Stimulated activated CD8-positive, alpha-beta memory T cell treated with anti-CD3 and anti-CD28 coated beads, Interleukin-12 subunit alpha, Interleukin-12 subunit beta, amount 100 ng/mL, for 24 hours (primary cell): ENCODE measurements at regions not wholly inside any gene's neighbourhood (a gene's known extent, or its start where the extent isn't known, plus 50 kb on each side); places are given as distances from the start of the nearest gene placed in this dataset.

Experiments
- DNase-seq: peaks from one replicate; pipeline ENCODE4 v3.0.0-alpha.2; 2020; ENCODE audit errors: extremely low read depth

DNA sequence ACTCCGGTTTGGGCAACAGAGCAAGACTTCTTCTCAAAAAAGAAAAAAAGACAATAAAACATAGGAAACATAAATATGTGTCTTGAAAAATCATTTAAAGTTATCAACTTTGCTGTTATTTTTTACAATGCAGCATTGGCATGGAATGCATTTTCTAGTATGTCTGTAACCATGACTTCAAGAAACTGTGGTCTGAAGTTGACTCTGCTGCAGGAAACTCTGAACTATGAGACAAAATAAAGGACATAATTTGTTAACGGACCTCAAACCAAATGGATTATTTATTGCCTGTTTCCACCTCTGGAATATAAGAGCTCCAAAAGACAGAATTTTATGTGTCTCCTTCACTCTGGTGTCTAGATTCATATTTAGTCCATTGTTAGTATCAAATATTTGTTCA lies 79.1 kb downstream of the TRIB2 start:
- DNase-seq = no peak

DNA sequence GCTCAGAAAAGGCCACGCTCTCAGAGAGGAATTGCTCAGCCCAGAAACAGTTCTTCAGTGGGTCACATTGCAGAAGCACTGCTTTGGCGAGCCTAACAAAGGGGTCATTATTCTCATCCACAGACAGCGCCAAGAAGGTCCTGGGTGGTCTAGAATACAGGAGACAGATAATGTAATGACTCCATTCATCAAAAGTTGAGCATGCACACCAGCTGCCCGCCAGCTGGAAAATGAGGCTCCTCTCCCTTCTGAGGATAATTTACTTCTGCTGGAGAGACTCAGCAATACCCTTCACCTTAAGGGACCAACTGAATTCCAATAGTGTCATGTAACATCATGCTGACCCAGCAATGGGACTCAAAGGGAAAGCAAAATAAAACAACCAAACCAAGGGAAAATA lies 79.9 kb downstream of the TRIB2 start:
- DNase-seq = no peak

DNA sequence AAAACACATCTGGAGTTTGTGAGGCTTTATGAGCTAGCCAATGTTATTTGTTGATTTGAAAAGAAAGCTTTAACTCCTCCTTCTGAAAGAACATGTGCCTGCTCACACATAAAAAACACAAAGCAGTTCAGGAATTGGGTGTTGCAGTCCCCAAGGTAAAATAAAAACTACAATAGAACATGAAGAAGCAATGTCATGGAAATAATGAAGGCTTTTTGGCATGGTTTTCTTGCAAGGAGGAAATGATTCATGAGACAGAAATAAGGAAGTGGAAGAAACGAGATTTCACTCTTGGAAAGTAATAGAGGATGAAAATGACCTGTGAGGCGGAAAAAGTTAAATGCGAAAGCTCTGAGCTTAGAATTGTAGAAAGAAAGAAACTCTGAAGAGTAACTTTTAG lies 81.1 kb downstream of the TRIB2 start:
- no peak for DNase-seq

DNA sequence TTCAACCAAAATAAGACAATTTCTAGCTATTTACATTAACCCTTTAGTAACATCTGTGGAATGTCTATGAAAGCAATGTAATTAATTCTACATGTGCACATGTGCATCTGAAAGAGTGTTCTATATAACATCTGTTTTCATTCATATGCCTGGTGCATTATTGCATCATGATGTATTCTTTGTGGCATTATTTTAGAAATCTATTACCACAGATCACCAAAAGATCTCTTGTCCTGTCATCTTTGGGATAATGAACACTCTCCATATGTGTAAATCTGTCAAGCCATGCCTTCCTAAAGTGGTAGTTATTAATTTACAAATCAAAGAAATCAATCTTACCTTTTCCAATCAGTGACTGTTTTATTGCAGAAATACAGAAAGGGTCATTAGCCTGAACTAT lies 86.9 kb downstream of the TRIB2 start:
- DNase-seq = no peak

DNA sequence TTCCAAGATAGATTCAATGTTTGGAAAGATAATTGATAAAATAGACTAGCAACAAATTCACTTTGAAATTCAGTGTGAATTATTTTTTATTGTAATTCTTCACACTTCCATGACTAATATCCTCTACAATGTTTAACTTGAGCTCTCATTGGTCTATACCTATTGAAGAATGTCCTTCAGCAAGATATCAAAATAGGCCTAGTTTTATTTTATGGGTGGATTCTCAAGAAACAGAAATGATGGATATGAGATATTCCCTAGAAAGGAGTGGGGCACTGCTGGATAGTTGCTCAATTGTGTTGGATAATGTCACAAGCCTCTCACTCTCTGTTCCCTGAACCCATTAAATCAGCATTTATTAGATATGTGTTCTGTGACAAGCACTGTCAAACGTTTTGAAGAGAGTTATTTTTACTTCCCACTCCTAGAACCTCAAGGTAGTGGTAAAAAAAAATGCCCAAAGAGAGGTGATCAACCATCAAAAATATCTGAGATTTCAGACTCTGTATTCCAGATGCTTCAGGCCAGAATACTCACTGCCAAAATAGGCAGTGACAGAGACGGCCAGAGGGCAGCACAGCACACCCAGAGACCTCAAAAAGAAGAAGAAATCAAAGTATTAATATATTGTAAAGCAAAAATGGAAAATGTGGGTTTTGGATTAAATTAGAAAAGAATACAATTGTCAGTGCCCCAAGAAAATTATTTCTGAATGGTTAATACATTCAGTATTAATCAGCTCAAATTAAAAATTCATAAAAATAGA lies 87.5 kb downstream of the TRIB2 start:
- DNase-seq = no peak

DNA sequence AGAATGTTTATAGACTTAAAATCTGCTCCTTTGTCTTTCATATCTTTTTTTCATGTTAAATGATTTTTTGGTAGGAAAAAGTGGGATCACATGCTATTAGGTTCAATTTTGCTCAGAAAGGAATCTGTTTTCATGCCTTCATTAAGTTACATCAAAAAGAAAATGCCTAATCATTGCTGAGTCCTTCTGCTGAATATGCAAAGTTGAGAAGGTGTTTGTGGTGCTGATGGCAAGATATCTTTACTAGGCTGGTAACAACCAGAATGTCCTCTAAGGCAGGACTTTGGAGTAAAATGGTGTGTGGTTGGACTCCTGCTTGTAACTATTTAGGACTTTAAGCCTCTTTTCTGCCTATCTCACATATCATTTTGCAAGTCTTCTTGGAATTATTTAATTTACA lies 88.3 kb downstream of the TRIB2 start:
- no peak for DNase-seq

DNA sequence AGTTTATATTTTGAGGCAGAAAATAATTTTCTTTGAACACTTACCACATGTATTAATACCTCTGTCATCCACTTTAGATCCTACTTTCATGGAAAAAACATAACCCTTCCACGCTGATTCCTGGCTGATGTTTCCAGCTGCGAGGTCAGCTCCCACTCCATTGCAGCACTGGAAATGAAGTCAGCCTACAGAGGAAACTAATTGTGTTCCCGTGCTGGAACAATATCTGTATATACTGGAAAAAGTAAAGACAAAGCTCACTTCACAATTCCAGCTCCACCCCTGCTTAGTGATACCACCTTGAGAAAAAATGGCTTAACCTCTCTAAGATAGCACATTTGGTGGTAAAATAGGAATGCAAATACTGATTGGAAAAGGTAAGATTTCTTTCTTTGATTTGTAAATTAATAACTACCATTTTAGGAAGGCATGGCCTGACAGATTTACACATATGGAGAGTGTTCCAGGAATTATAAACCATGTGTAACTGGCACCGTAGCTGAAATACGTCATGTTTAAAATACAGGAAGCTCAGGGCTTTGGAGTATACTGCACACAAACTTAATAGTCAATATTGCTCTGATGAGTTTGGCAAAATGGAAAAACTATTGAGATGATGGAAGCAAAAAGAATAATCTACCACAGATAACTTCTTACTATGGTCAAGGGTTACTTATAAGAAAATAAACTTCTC lies 90.0 kb downstream of the TRIB2 start:
- no peak for DNase-seq

DNA sequence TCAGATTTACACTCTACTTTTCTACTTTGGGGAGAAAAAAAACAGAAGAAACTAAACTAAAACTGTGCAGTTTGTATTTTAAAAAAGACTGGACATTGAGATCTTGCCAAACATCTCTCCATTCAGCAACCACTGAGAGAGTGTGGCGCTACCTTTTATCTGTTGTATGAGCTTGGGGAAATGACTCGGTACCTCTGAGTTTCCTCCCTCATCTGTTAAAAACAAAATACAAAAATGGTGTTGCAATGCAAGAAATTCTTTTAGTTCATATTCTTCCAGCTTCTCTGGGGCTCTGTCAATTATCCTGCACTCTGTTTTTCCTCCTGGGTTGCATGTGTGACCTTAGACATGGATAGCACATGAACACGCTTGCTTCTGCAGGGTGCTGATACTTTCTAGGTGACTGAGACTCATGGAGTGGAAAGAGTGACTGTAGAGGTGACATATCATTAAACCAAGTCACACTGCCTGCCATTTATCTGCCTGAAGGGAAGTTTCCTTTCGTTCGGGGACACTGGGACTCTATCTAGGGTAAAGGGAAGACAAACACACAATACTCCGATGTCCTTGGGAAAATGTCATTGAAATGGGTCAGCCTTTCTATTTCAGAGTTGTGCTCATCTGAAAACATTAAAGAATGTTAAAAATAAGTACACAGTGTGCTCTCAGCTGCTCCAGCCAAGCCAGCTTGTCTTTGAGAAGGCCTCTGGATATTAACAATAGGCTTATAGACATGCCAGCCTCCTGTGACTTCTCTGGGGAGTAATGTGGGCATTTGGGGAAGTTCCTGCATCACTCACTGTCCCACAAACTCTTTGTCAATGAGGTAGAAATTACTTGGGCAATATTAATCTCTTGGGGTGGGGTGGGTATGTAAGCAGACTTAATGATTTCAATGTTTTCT lies 91.4 kb downstream of the TRIB2 start:
- DNase-seq = no peak

DNA sequence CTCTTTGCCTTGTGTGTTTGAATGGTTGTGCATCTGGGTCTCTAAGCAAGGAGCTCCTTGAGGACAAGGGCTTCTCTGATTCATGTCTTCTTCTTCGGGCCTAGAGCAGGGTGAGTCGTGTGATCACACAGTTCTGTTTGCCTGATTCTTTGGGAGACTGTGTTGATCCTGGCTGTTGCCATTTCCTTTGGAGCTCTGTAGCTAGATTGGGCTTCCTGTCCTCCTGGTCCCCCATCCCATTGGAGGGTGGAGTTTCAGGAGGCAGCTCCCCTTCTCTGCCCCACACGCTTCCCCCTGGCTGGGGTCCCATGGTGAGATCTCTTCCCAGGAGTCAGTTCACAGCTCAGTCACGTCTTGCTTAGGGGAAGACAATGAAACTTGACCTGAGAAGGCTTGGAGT lies 92.8 kb downstream of the TRIB2 start:
- no peak for DNase-seq

DNA sequence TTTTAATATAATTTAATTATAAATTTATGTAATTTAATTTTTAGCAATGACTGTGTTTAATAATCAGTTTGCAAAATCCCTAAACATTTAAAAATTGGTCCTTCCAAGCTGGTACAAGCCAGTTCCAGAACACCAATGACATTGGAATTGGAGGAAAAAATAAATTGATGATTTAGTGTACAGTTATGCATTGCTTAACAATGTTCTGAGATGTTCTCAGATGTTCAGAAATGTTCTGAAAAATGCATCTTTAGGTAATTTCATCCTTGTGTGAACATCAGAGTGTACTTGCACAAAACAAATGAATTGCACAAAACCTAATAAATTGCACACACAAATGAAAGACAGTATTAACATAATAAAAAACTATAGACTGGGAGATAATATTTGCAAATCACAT lies 95.2 kb downstream of the TRIB2 start:
- DNase-seq = no peak

DNA sequence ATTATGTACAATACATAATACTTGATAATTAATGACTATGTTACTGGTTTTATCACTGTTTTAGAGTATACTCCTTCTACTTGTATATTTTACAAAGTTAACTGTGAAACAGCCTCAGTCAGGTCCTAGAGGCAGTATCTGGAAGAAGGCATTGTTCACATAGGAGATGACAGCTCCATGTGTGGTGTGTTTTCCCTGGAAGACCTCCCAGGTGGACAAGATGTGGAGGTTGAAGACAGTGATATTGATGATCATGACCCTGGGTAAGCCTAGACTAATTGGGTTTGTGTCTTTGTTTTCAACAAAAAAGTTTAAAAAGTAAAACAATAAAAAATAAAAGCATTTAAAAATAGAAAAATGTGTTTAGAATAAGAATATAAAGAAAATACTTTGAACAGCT lies 96.4 kb downstream of the TRIB2 start:
- DNase-seq = no peak

DNA sequence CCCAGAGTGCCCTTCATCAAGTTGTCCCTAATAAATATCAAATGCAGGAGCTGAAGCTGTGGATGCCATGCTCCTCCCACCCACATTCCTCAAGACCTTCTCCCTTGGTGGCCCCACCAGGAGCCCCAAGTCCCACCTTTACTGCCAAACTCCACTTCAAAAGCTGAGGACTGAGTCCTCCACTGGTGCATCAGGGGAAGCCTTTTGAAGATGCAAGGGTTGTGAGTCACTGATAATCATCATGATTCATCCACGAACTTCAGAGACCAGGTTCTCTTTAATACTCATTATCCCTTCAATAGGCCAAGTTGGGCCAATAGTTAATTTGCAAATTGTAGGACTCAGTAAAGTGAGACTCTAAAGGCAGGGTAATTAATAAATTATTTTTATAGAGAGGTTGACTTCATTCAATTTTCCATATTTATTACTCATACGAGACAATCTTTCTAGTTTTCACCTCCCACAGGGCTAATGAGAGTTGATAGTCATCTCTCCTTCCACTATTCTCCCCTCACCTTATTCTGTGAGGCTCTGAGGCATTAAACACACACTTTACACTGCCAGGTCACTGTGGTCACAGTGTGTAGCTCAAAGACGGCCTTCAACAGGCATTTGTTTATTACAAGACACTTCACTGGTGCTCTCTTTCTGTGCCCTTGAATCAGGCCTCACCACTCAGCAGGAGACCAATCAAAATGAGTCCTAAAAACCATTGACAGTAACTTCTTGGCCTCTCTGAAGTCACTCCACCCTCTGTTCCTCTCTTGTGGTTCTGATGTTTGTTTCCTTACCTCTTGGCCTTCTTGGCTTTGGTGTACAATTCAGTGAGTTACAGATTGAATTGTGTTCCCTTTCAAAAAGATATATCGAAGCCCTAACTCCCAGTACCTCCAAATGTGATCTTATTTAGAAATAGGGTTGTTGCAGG lies 99.9 kb downstream of the TRIB2 start:
- DNase-seq = no peak

DNA sequence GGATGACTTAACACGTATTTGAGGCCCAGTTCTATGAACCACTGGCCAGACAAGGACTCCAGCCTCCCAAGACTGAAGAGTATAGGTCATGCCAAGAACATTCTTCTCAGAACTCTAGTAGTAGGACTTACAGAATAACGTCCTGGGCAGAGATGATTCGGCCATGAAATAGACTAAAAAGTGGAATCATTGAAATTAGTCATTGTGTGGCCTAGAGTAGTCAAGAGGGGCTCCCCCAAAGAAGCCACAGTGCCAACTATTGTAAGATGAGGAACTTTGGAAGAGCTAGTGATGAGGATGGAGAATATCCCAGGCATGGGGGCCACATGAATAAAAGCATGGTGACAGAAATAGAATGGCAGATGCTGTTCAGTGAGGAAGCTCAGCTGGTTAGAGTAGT lies 101.1 kb downstream of the TRIB2 start:
- DNase-seq = no peak

DNA sequence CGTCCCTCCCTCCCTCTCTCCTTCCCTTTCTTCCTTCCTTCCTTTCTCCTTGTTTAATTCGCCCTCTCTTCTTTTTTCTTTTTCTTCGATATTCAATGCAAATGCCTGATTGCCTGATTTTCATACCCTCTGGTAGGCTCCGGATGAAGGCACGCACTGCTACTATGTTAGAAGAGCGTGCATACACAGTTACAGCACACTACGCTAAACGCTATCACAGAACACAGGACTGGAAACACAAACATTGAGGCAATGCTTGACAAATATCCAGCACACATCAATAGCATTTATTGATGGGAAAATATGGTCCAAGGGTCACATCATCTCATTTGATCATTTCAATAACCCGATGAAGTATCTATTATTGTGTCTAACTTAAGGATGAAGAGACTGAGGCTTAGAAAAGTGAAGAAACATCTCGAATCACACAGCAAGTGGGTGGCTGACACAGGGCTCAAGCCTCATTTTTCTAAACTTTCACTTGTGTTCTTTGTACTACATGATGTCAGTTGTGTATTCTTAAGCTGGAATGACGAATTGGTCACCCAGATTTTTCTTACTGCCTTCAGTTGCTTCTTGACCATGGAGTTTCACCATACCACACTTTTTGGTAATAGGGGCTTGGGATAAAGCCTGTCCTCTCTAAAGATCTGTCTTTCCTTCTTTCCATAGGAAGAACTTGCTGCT lies 101.8 kb downstream of the TRIB2 start:
- no peak for DNase-seq

DNA sequence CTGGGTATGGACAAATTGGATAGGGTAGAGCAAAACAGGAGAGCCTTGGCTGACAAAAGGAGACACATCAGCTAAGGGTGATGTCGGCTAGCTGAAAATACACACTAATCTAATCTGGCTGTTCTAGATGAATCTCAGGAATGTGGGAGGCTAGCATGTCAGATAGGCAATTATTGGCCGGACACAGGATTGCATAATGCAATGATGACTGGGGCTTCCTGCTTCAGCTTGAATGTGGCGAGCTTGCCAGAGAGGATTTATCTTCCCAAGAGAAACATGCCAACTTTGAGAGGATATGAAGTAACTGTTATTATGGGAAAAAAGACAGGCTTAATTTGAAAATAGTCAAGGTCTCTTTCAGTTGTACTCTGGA lies 102.4 kb downstream of the TRIB2 start:
- DNase-seq = no peak

DNA sequence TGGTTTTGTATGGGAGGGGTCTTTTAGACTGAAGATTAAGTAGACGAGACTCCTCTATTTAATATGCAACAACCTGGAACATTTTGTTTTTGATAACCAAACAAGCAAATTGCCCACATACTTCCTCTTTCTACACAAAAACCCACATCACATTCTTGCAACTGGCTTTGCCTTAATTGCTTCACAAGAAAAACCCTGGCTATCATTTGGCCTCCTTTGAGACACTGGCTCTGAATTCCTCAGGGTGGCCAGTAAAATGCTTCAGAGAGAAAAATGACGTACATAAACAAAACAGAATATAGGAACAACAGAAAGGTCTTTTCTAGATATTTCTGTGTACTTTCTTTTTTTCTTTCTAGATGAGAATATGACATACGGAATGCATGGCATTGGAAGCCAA lies 103.0 kb downstream of the TRIB2 start:
- DNase-seq = no peak

DNA sequence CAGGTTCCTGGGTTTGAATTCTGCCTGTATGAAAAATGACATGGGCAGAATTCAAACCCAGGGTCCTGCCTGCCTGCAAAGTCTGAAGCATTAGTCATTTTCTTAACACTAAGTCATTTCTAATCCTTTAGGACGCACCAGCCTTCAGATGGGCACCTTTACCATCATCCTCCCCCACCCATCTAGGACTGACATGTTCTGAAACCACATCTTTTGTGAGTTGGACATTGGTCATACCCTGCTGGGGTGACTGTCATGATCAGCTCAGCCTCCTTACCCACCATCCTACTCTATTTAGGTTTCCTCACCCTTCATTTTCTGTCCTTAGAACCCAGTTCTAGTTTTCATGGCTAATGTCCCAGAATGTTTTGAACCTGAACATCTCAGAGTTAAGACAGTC lies 104.9 kb downstream of the TRIB2 start:
- DNase-seq = no peak

DNA sequence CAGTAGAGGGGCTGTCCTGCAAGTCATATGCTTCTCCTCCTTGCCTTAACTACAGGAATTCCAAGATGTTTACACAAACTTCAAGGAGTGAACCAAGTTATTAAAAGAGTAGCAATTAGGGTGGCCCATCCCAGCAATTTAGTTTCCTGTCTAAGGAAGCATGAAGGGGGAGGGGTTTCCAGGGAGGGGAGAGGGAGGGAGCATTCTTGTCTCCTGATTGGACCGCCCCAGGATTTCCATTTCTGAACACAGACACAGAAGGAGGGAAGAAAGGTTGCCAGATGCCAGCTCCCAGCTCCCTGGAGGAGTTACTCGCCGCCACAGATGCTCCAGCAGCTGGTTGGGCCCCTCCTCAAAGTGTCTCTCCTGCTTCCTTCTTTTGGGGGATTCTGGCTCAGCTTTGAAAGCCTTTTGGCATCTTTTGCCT lies 107.6 kb downstream of the TRIB2 start:
- no peak for DNase-seq

DNA sequence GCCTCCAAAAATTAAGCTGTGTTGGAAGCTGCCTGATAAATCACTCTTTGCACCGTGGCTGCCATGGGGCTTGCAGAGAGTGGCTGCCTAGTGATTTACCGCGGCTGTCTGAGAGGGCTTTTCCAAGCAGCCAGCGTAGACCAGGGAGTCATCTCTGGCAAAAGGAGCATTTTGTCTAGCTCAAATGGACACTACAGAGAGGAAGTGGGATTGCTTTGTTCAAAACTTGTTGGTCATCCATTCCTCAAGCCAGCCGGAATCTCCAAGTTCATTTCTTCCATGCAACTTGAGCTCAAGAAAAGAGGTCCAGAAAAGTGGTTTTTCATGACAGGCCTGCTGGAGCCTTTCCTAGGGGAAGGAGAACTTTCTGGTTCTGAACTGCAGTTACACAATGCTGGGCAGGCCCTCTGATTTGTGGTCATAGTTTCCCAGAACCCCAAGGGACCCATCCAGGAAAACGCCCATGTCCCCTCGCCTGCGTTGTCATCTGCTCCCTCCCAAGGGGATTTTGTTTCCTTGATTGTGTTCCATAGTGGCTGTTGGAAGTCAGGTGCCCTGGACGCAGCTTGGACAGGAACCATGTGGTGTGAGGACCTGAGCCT lies 108.1 kb downstream of the TRIB2 start:
- DNase-seq = no peak

DNA sequence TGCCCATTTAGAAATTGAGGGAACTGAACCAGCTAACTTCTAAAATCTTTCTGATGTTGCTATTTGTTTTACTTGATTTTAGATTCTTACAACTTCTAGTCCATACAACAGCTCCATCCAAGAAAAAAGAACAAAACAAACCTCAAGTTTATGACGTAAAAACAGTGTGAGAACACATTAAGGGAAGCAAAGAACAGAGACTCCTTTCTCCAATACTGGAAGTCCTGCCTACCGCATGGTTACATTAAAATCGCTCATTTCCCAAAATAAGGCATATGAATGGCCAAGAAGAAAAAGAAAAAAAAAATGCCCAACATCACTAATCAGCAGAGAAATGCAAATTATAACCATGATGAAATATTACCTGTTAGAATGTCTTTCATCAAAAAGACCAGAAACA lies 110.0 kb downstream of the TRIB2 start:
- DNase-seq = no peak

DNA sequence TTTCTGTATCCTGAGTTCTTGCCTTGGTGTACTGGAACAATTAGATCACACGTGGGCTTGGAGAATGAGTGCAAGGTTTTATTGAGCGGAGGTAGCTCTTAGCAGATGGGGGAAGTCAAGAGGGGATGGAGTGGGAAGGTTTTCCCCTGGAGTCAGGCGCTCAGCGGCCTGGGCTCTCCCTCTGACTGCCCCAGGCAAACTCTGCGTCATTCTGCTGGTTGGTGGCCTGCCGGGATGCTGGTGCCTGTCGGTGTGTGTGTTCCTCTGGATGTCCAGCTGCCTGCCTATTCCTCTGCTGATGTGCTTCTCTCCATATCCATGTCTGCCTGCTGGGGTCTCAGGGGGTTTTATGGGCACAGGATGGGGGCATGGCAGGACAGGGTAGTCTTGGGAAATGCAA lies 111.0 kb downstream of the TRIB2 start:
- no peak for DNase-seq
